HG03342 (cell line): ENCODE measurements at regions not wholly inside any gene's neighbourhood (a gene's known extent, or its start where the extent isn't known, plus 50 kb on each side); places are given as distances from the start of the nearest gene placed in this dataset.
"Not testable (repeated sequence)": the region's sequence is repeated elsewhere in the genome, so short reads cannot be mapped to it uniquely, and the experiment has no call there.

Source experiments
- ATAC-seq: cut with Tn5 transposase; IDR thresholded peaks from one replicate; pipeline ENCODE4 v1.9.1; 2021; ENCODE audit warnings: mild to moderate bottlenecking, moderate library complexity; ENCODE audit not compliant: unreplicated experiment

- ATAC-seq, result no peak
Observed at GRCh38 chr2:193222454-193222853, 1027.7 kb upstream of the TMEFF2 start.

GRCh38 chr2:193219413-193219812 is 1024.7 kb upstream of the TMEFF2 start:
- ATAC-seq, result no peak

- no peak for ATAC-seq
Observed at GRCh38 chr2:193201583-193201982, 1006.9 kb upstream of the TMEFF2 start.

- no peak for ATAC-seq
Observed at GRCh38 chr2:193199322-193199721, 1004.6 kb upstream of the TMEFF2 start.

GRCh38 chr2:193187816-193188215 is 993.1 kb upstream of the TMEFF2 start:
- ATAC-seq, result peak; percentile 60

- not testable (repeated sequence) for ATAC-seq
Observed at GRCh38 chr2:193170981-193171380, 976.2 kb upstream of the TMEFF2 start.

- no peak for ATAC-seq
Observed at GRCh38 chr2:193156480-193156879, 961.7 kb upstream of the TMEFF2 start.

GRCh38 chr2:193154076-193154475 is 959.3 kb upstream of the TMEFF2 start:
- ATAC-seq, result no peak

- no peak for ATAC-seq
Observed at GRCh38 chr2:193153576-193153975, 958.8 kb upstream of the TMEFF2 start.

- not testable (repeated sequence) for ATAC-seq
Observed at GRCh38 chr2:193142467-193142866, 947.7 kb upstream of the TMEFF2 start.

- no peak for ATAC-seq
Observed at GRCh38 chr2:193141998-193142397, 947.3 kb upstream of the TMEFF2 start.

- ATAC-seq, result not testable (repeated sequence)
Observed at GRCh38 chr2:193140895-193141294, 946.2 kb upstream of the TMEFF2 start.

- no peak for ATAC-seq
Observed at GRCh38 chr2:193124815-193125214, 930.1 kb upstream of the TMEFF2 start.

GRCh38 chr2:193114827-193115226 is 920.1 kb upstream of the TMEFF2 start:
- ATAC-seq, result no peak

- no peak for ATAC-seq
Observed at GRCh38 chr2:193112986-193113385, 918.3 kb upstream of the TMEFF2 start.

GRCh38 chr2:193103064-193103463 is 908.3 kb upstream of the TMEFF2 start:
- no peak for ATAC-seq

GRCh38 chr2:193101591-193101990 is 906.9 kb upstream of the TMEFF2 start:
- no peak for ATAC-seq

- ATAC-seq, result no peak
Observed at GRCh38 chr2:193088026-193088425, 893.3 kb upstream of the TMEFF2 start.

GRCh38 chr2:193076995-193077394 is 882.3 kb upstream of the TMEFF2 start:
- ATAC-seq, result no peak

GRCh38 chr2:193074933-193075332 is 880.2 kb upstream of the TMEFF2 start:
- ATAC-seq, result no peak

GRCh38 chr2:193072647-193073046 is 877.9 kb upstream of the TMEFF2 start:
- no peak for ATAC-seq

GRCh38 chr2:193025556-193025955 is 830.8 kb upstream of the TMEFF2 start:
- ATAC-seq, result not testable (repeated sequence)

- ATAC-seq, result no peak
Observed at GRCh38 chr2:193024791-193025190, 830.1 kb upstream of the TMEFF2 start.

GRCh38 chr2:193011870-193012269 is 817.1 kb upstream of the TMEFF2 start:
- no peak for ATAC-seq
